Activated gamma-delta T cell treated with anti-CD3 and anti-CD28 coated beads, Interleukin-2, amount 50 U/mL, for 16 hours (primary cell): ENCODE measurements at regions not wholly inside any gene's neighbourhood (a gene's known extent, or its start where the extent isn't known, plus 50 kb on each side); places are given as distances from the start of the nearest gene placed in this dataset.

Experiments
- DNase-seq: peaks from one replicate; pipeline ENCODE4 v3.0.0-alpha.2; 2020; ENCODE audit warnings: low read depth

- no peak for DNase-seq
These were observed 135.0 kb downstream of the NMUR2 start for GRCh38 chr5:152270096-152270495.

GRCh38 chr5:152269533-152269932 lies 135.5 kb downstream of the NMUR2 start:
- no peak for DNase-seq

GRCh38 chr5:152264645-152265254 lies 140.3 kb downstream of the NMUR2 start:
- DNase-seq: no peak

- no peak for DNase-seq
These were observed 142.4 kb downstream of the NMUR2 start for GRCh38 chr5:152262667-152263066.

- no peak for DNase-seq
These were observed 144.1 kb downstream of the NMUR2 start for GRCh38 chr5:152260940-152261339.

GRCh38 chr5:152259702-152260101 lies 145.4 kb downstream of the NMUR2 start:
- DNase-seq: no peak

- DNase-seq: no peak
These were observed 148.5 kb downstream of the NMUR2 start for GRCh38 chr5:152256580-152256979.

GRCh38 chr5:152255411-152255810 lies 149.7 kb downstream of the NMUR2 start:
- no peak for DNase-seq

- DNase-seq: no peak
These were observed 157.2 kb downstream of the NMUR2 start for GRCh38 chr5:152247850-152248385.

- DNase-seq: no peak
These were observed 158.7 kb downstream of the NMUR2 start for GRCh38 chr5:152246401-152246800.

- DNase-seq: no peak
These were observed 167.5 kb downstream of the NMUR2 start for GRCh38 chr5:152237531-152237930.

- no peak for DNase-seq
These were observed 178.9 kb downstream of the NMUR2 start for GRCh38 chr5:152226191-152226590.

- no peak for DNase-seq
These were observed 183.1 kb downstream of the NMUR2 start for GRCh38 chr5:152221721-152222629.

- no peak for DNase-seq
These were observed 186.4 kb downstream of the NMUR2 start for GRCh38 chr5:152218694-152219093.

- DNase-seq: no peak
These were observed 199.3 kb downstream of the NMUR2 start for GRCh38 chr5:152205804-152206203.

- DNase-seq: no peak
These were observed 202.8 kb downstream of the NMUR2 start for GRCh38 chr5:152202321-152202720.

GRCh38 chr5:152193391-152194107 lies 211.5 kb downstream of the NMUR2 start:
- no peak for DNase-seq

GRCh38 chr5:152188251-152188650 lies 216.8 kb downstream of the NMUR2 start:
- DNase-seq: no peak

GRCh38 chr5:152187668-152188067 lies 217.4 kb downstream of the NMUR2 start:
- no peak for DNase-seq

GRCh38 chr5:152185547-152186245 lies 219.4 kb downstream of the NMUR2 start:
- DNase-seq: no peak

- DNase-seq: no peak
These were observed 220.8 kb downstream of the NMUR2 start for GRCh38 chr5:152184266-152184665.

GRCh38 chr5:152181461-152181860 lies 223.6 kb downstream of the NMUR2 start:
- DNase-seq: no peak
